ENCODE measurements at regions not wholly inside any gene's neighbourhood (a gene's known extent, or its start where the extent isn't known, plus 50 kb on each side); places are given as distances from the start of the nearest gene placed in this dataset.

GRCh38 chr2:217090884-217091283 is 231.0 kb upstream of the TNP1 start:
- intact Hi-C loops (cut with micrococcal nuclease), result no loop called here
- H3K4me2 ChIP-seq (replicated peaks; ENCODE audit: extremely low read depth, low read length, poor library complexity, severe bottlenecking), result no peak overlapping the region

GRCh38 chr2:217090024-217090473 is 230.2 kb upstream of the TNP1 start:
- H3K36me3 Mint-ChIP-seq, result no peaks in the 10 kb centered on the region
- no peaks in the 10 kb centered on the region for H3K9me3 Mint-ChIP-seq
- Histone ChIP-seq H3K27me3 (ENCODE audit: control insufficient read depth in 2 of 2, insufficient read depth in 2 of 2, low read length in 2 of 2) (no peaks in the 10 kb centered on the region), H3K4me2 (replicated peaks; ENCODE audit: extremely low read depth, low read length, poor library complexity, severe bottlenecking) (peak overlapping the region; percentile 61), H4K20me1 (ENCODE audit: insufficient read depth, low read length) (no peaks in the 10 kb centered on the region), H3K9me3 (replicated peaks in 1 of 2; ENCODE audit: control insufficient read depth in 1 of 2, insufficient read depth in 1 of 2, low read length in 2 of 2) (no peaks in the 10 kb centered on the region), H3K4me3 (replicated peaks in 1 of 3; ENCODE audit: low read depth in 2 of 3, low read length in 3 of 3) (peak overlapping the region in 1 of 3 experiments; percentile 23), H3K27ac (ENCODE audit: low read depth in 1 of 2, low read length in 2 of 2) (no peak overlapping the region), H3K79me2 (ENCODE audit: insufficient read depth, low read length) (no peaks in the 10 kb centered on the region), H3K36me3 (replicated peaks in 1 of 2; ENCODE audit: control insufficient read depth in 1 of 2, insufficient read depth in 2 of 2, low read length in 2 of 2) (no peaks in the 10 kb centered on the region), H3K9ac (ENCODE audit: insufficient read depth, low read length, poor library complexity, severe bottlenecking) (no peak overlapping the region), H3K4me1 (ENCODE audit: control insufficient read depth in 1 of 2, insufficient read depth in 2 of 2, low read length in 2 of 2) (peaks cover 19 to 29% of the 10 kb centered on the region in 2 donors), H2AFZ (ENCODE audit: insufficient read depth, low read depth, low read length, poor library complexity, severe bottlenecking) (no peak overlapping the region)
- no peak for TF ChIP-seq CTCF (IDR thresholded peaks at IDR 0.05)
- intact Hi-C loops (cut with micrococcal nuclease), result no loop called here
- peaks cover 49% of the 10 kb centered on the region for H3K4me1 Mint-ChIP-seq
- H3K4me3 Mint-ChIP-seq, result peak overlapping the region; percentile 42 to 71
- peak overlapping the region in 4 of 7 donors; percentile 25 to 85 (median 48) for H3K27ac Mint-ChIP-seq
- peaks cover 0 to 7% (median 3%) of the 10 kb centered on the region in 3 donors for H3K27me3 Mint-ChIP-seq (ENCODE audit: low read depth in 3 of 3)
- DNase-seq, result peak in 2 of 3 donors; percentile 35 to 36
- WGBS (ENCODE audit: insufficient coverage), result no CpG with 5 or more reads among the region's 5 CpGs

More at GRCh38 chr2:217090884-217091283, 231.0 kb upstream of the TNP1 start:
- Mint-ChIP-seq H3K4me3 (no peak overlapping the region), H3K4me1 (peaks cover 47% of the 10 kb centered on the region), H3K27ac (no peak overlapping the region), H3K36me3 (no peaks in the 10 kb centered on the region), H3K9me3 (no peaks in the 10 kb centered on the region), H3K27me3 (ENCODE audit: low read depth in 3 of 3) (peaks cover 0 to 7% (median 3%) of the 10 kb centered on the region in 3 donors)
- H3K36me3 ChIP-seq (replicated peaks in 1 of 2; ENCODE audit: control insufficient read depth in 1 of 2, insufficient read depth in 2 of 2, low read length in 2 of 2), result no peaks in the 10 kb centered on the region
- 84% methylated on average over 2 of the region's 3 CpGs for WGBS (ENCODE audit: insufficient coverage)
- H3K27ac ChIP-seq (ENCODE audit: low read depth in 1 of 2, low read length in 2 of 2), result no peak overlapping the region
- H4K20me1 ChIP-seq (ENCODE audit: insufficient read depth, low read length), result no peaks in the 10 kb centered on the region
- H3K9me3 ChIP-seq (replicated peaks in 1 of 2; ENCODE audit: control insufficient read depth in 1 of 2, insufficient read depth in 1 of 2, low read length in 2 of 2), result no peaks in the 10 kb centered on the region
- no peak for TF ChIP-seq CTCF (IDR thresholded peaks at IDR 0.05)
- DNase-seq, result no peak
- H3K9ac ChIP-seq (ENCODE audit: insufficient read depth, low read length, poor library complexity, severe bottlenecking), result no peak overlapping the region
- no peaks in the 10 kb centered on the region for H3K79me2 ChIP-seq (ENCODE audit: insufficient read depth, low read length)
- no peak overlapping the region for H3K4me3 ChIP-seq (replicated peaks in 1 of 3; ENCODE audit: low read depth in 2 of 3, low read length in 3 of 3)
- H3K27me3 ChIP-seq (ENCODE audit: control insufficient read depth in 2 of 2, insufficient read depth in 2 of 2, low read length in 2 of 2), result no peaks in the 10 kb centered on the region
- H2AFZ ChIP-seq (ENCODE audit: insufficient read depth, low read depth, low read length, poor library complexity, severe bottlenecking), result no peak overlapping the region
- peaks cover 17 to 25% of the 10 kb centered on the region in 2 donors for H3K4me1 ChIP-seq (ENCODE audit: control insufficient read depth in 1 of 2, insufficient read depth in 2 of 2, low read length in 2 of 2)

Data from CD14-positive monocyte (primary cell).